NOMO-1 (cell line): ENCODE measurements at regions not wholly inside any gene's neighbourhood (a gene's known extent, or its start where the extent isn't known, plus 50 kb on each side); places are given as distances from the start of the nearest gene placed in this dataset.

Experiments
- DNase-seq, 2 experiments: peaks; one replicate each; lab custom pipeline; 2025; ENCODE audit not compliant: unreplicated experiment in 2 of 2; lab: John Stamatoyannopoulos, UW

GRCh38 chr16:63283721-63284120, 1247.5 kb upstream of the CDH8 start:
- DNase-seq: no peak

GRCh38 chr16:63244631-63245030, 1208.4 kb upstream of the CDH8 start:
- DNase-seq: no peak

- no peak for DNase-seq
Observed at GRCh38 chr16:63241497-63242028, 1205.3 kb upstream of the CDH8 start.

- DNase-seq: no peak
Observed at GRCh38 chr16:63239065-63239570, 1202.9 kb upstream of the CDH8 start.

- DNase-seq: no peak
Observed at GRCh38 chr16:63230421-63231040, 1194.3 kb upstream of the CDH8 start.

- no peak for DNase-seq
Observed at GRCh38 chr16:63228259-63228658, 1192.0 kb upstream of the CDH8 start.

- DNase-seq: no peak
Observed at GRCh38 chr16:63223851-63224250, 1187.6 kb upstream of the CDH8 start.

- DNase-seq: no peak
Observed at GRCh38 chr16:63216696-63217423, 1180.6 kb upstream of the CDH8 start.

GRCh38 chr16:63201851-63202250, 1165.6 kb upstream of the CDH8 start:
- DNase-seq: no peak

DNA sequence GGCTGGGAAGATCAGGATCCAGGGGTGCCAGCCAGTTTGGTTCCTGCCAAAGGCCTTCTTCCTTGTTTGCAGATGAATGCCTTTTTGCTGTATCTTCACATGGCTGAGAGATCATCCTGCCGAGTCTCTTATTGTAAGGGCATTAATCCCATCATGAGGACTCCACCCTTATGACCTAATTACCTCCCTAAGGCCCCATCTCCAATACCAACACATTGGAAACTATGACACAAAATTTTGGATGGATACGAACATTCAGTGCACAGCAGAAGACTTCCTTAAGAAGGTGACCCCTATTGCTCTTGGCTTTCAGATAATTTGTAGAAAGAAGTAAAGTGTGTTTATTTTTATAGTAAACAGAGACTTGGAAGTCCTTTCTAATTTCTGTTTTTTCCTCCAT, 1164.7 kb upstream of the CDH8 start:
- DNase-seq: no peak

GRCh38 chr16:63195336-63195735, 1159.1 kb upstream of the CDH8 start:
- DNase-seq: no peak

DNA sequence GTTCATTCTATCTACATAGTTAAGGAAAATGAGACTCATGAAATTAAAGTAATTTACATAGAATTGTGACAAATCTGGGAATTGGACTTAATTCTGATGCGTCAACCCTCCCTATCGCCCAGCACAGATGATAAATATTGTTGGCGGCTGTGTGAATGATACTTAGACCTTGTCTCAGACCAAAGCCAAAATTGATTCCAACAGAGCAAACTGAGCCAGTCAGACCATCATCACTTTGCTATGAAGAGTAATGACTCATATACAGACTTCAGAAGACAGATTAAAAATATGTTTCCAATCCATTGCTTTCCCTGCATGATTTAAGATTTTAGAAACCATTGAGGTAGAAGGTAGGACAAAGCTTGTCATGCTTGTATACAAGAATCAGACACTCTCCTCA, 1156.7 kb upstream of the CDH8 start:
- no peak for DNase-seq

- DNase-seq: no peak
Observed at GRCh38 chr16:63188086-63188771, 1152.0 kb upstream of the CDH8 start.

DNA sequence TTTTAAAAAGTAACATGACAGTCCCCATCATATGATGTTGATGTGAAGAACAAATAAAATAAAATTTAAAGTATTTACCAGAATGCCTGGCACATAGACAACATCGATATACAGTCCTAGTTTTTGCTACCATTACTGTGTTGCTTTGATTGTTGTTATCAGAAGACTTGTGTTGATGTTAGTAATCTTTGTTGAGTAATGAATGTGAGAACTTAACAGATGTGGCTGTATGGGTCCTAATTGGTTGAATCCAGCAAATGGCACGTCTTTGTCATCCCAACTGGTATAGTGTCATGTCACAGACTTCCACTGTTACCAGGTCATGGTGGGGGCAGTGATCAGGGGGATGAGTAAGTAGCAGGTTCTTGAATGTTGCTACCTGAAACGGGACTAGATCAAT, 1151.4 kb upstream of the CDH8 start:
- DNase-seq: no peak

DNA sequence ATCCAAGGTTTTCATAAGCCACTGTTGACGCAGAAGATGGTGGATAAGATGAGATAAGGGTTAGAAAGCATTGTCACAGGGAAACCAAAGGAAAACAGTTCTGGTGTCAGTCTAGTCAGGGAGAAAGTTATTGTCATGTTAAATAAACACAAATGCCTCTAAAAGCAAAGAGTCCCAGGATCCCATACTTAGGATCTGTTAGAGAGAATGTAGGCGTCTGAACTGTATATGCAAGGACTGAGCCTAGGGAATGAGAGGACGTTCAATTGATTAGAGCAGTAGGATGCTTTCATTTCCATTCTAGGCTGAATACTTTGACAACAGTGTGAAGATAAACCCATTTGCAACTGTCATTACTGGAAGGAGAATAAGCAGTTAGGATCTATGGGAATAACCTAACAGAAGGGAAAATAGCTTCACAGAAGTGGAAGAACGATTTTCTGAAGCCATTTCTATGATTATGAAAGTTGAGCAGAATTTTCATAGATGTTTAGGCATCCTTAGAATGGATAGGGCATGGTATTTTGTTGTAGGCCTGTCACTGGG, 1149.1 kb upstream of the CDH8 start:
- no peak for DNase-seq

GRCh38 chr16:63183743-63184142, 1147.5 kb upstream of the CDH8 start:
- no peak for DNase-seq

DNA sequence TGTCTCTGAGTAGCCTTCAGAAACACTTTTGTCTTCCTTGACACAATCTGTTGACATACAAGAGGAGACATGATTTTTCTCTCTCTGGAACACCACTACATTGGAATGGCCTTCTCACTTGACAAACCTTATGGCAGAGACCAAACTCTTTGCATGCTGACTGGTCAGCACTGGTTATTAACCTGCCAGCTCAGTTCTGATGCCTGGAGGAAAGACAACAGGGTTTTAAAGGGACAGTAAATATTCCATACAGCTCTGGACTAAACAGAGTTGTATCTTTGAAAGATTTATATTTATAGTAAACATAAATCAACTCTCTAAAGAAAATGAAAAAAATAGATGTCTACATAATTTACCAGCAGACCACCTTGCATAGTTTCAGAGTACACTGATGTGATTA, 1139.1 kb upstream of the CDH8 start:
- no peak for DNase-seq

DNA sequence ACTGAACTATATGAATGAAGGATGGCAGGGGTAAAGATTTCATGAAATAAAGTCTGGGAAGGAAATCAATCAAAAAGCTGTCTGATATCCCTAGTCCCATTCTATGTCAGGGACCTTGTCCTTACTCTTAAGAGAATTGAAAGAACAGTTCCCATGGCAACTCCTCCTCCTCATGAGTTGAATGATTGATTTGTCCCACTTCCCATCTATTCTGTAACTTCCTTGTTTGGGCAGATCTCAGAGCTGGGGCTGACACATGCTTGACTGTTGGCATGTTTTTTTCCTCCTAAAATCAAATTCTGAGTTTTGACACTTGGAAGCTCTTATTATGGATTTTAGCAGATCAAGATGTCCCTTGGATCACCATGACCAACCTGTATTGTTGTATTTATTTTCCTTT, 1138.6 kb upstream of the CDH8 start:
- no peak for DNase-seq

DNA sequence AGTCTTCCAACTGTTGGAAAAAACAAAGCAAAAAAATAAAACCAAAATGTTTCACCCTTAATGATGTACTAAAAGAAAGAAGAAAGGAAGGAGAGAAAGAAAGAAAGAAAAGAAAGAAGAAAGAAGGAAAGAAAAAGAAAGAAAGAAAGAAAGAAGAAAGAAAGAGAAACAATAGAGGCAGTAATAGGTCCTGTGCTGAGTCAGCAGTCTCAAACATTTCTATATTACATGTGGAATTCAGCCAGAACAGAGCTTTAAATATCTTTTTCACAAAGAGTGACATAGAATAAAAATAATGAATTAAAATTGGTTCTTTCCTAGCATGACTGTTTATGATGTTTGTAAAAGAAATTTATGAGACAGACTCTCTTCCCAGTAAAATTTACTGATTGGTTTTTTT, 1135.3 kb upstream of the CDH8 start:
- DNase-seq: no peak

DNA sequence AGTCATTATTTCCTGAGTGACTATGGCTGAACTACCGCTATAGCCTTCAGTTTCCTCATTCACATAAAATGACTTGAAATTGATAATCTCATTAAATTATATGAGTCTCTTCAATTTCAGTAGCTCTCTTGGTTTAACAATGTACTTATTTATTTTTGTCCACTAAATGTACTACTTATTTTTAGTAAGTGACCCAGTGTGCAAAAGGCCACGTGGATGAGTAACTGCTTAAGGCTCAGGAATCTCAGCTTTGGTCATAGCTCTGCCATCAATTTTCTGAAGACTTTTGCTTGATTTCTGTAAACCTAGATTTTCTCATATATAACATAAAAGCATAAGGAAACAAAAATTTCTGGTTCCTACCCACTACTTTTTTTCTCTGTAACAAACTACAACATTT, 1132.9 kb upstream of the CDH8 start:
- no peak for DNase-seq

GRCh38 chr16:63157818-63158217, 1121.6 kb upstream of the CDH8 start:
- DNase-seq: no peak
